Stimulated activated CD4-positive, alpha-beta T cell treated with anti-CD3 and anti-CD28 coated beads, TNF-alpha, amount 100 ng/mL, for 24 hours (primary cell): ENCODE measurements at regions not wholly inside any gene's neighbourhood (a gene's known extent, or its start where the extent isn't known, plus 50 kb on each side); places are given as distances from the start of the nearest gene placed in this dataset.

Experiments used
- DNase-seq, 3 experiments: peaks; one replicate each; pipeline ENCODE4 v3.0.0-alpha.2; 2020; ENCODE audit warnings: low read depth in 3 of 3

- DNase-seq, result peak; percentile 3 to 29 (median 29)
These were observed 214.1 kb downstream of the BCOR start for GRCh38 chrX:39883666-39884065.

GRCh38 chrX:39886282-39886681 is 211.5 kb downstream of the BCOR start:
- no peak for DNase-seq

GRCh38 chrX:39888730-39889129 is 209.0 kb downstream of the BCOR start:
- DNase-seq, result no peak

GRCh38 chrX:39889704-39890103 is 208.1 kb downstream of the BCOR start:
- no peak for DNase-seq

- no peak for DNase-seq
These were observed 207.0 kb downstream of the BCOR start for GRCh38 chrX:39890807-39891206.

- no peak for DNase-seq
These were observed 206.0 kb downstream of the BCOR start for GRCh38 chrX:39891781-39892180.

GRCh38 chrX:39893417-39894338 is 204.1 kb downstream of the BCOR start:
- no peak for DNase-seq

GRCh38 chrX:39894683-39895082 is 203.1 kb downstream of the BCOR start:
- DNase-seq, result no peak

- no peak for DNase-seq
These were observed 202.3 kb downstream of the BCOR start for GRCh38 chrX:39895218-39896110.

- DNase-seq, result no peak
These were observed 200.6 kb downstream of the BCOR start for GRCh38 chrX:39896951-39897740.

GRCh38 chrX:39897741-39898097 is 200.0 kb downstream of the BCOR start:
- DNase-seq, result no peak

- no peak for DNase-seq
These were observed 199.6 kb downstream of the BCOR start for GRCh38 chrX:39898147-39898546.

GRCh38 chrX:39899059-39899458 is 198.7 kb downstream of the BCOR start:
- no peak for DNase-seq

GRCh38 chrX:39899856-39900776 is 197.6 kb downstream of the BCOR start:
- no peak for DNase-seq

- no peak for DNase-seq
These were observed 197.0 kb downstream of the BCOR start for GRCh38 chrX:39900777-39901170.

GRCh38 chrX:39903343-39903742 is 194.4 kb downstream of the BCOR start:
- DNase-seq, result no peak

- no peak for DNase-seq
These were observed 193.8 kb downstream of the BCOR start for GRCh38 chrX:39903937-39904336.

- DNase-seq, result no peak
These were observed 192.8 kb downstream of the BCOR start for GRCh38 chrX:39904816-39905537.

GRCh38 chrX:39905538-39905891 is 192.2 kb downstream of the BCOR start:
- no peak for DNase-seq

GRCh38 chrX:39905946-39906345 is 191.8 kb downstream of the BCOR start:
- DNase-seq, result no peak
